ENCODE measurements at regions not wholly inside any gene's neighbourhood (a gene's known extent, or its start where the extent isn't known, plus 50 kb on each side); places are given as distances from the start of the nearest gene placed in this dataset.
"Not testable (repeated sequence)": the region's sequence is repeated elsewhere in the genome, so short reads cannot be mapped to it uniquely, and the experiment has no call there.

- DNase-seq: no peak
Measured at GRCh38 chr21:15932726-15933125, 202.9 kb downstream of the USP25 start.

- no peak for DNase-seq
Measured at GRCh38 chr21:15935530-15935929, 205.7 kb downstream of the USP25 start.

GRCh38 chr21:15943009-15943666 lies 213.4 kb downstream of the USP25 start:
- no peak for DNase-seq

GRCh38 chr21:15947677-15948076 lies 217.9 kb downstream of the USP25 start:
- DNase-seq: no peak

GRCh38 chr21:15953551-15954116 lies 223.9 kb downstream of the USP25 start:
- no peak for DNase-seq

- DNase-seq: no peak
Measured at GRCh38 chr21:15964236-15964855, 234.6 kb downstream of the USP25 start.

- no peak for DNase-seq
Measured at GRCh38 chr21:15966231-15966630, 236.4 kb downstream of the USP25 start.

- DNase-seq: no peak
Measured at GRCh38 chr21:15966651-15967050, 236.9 kb downstream of the USP25 start.

- DNase-seq: no peak
Measured at GRCh38 chr21:15967661-15968060, 237.9 kb downstream of the USP25 start.

- no peak for DNase-seq
Measured at GRCh38 chr21:15968776-15969310, 239.1 kb downstream of the USP25 start.

GRCh38 chr21:15976807-15977206 lies 247.0 kb downstream of the USP25 start:
- no peak for DNase-seq

- DNase-seq: no peak
Measured at GRCh38 chr21:15978215-15978738, 248.5 kb downstream of the USP25 start.

GRCh38 chr21:15979493-15979892 lies 249.7 kb downstream of the USP25 start:
- not testable (repeated sequence) for DNase-seq

- no peak for DNase-seq
Measured at GRCh38 chr21:15986277-15986676, 256.5 kb downstream of the USP25 start.

GRCh38 chr21:15992171-15992570 lies 262.4 kb downstream of the USP25 start:
- DNase-seq: no peak

- no peak for DNase-seq
Measured at GRCh38 chr21:15993951-15994350, 264.2 kb downstream of the USP25 start.

- DNase-seq: no peak
Measured at GRCh38 chr21:15999741-16000140, 270.0 kb downstream of the USP25 start.

GRCh38 chr21:16002874-16003466 lies 273.2 kb downstream of the USP25 start:
- DNase-seq: no peak

GRCh38 chr21:16004086-16004485 lies 274.3 kb downstream of the USP25 start:
- no peak for DNase-seq

- no peak for DNase-seq
Measured at GRCh38 chr21:16004523-16004922, 274.7 kb downstream of the USP25 start.

GRCh38 chr21:16005996-16006395 lies 276.2 kb downstream of the USP25 start:
- no peak for DNase-seq

- no peak for DNase-seq
Measured at GRCh38 chr21:16007943-16008342, 278.2 kb downstream of the USP25 start.

- no peak for DNase-seq
Measured at GRCh38 chr21:16011719-16012118, 281.9 kb downstream of the USP25 start.

- DNase-seq: no peak
Measured at GRCh38 chr21:16013570-16013969, 283.8 kb downstream of the USP25 start.
